Suprapubic skin (tissue), 4 donors: ENCODE measurements at regions not wholly inside any gene's neighbourhood (a gene's known extent, or its start where the extent isn't known, plus 50 kb on each side); places are given as distances from the start of the nearest gene placed in this dataset.

ENCODE experiments used
- DNase-seq, 2 donors: peaks; one replicate each; pipeline ENCODE4 v3.0.0-alpha.2; 2019; ENCODE audit warnings: low spot score in 2 of 2
- H3K27ac ChIP-seq: fragments of 200-600 bp; sonication (generic); one replicate; pipeline ENCODE4 v1.5.1; 2019
- H3K27me3 ChIP-seq: fragments of 200-600 bp; sonication (generic); one replicate; pipeline ENCODE4 v1.5.1; 2019
- H3K36me3 ChIP-seq: fragments of 200-600 bp; sonication (generic); one replicate; pipeline ENCODE4 v1.5.1; 2019
- H3K4me1 ChIP-seq: fragments of 200-600 bp; sonication (generic); one replicate; pipeline ENCODE4 v1.5.1; 2019
- H3K4me3 ChIP-seq: fragments of 200-600 bp; sonication (generic); one replicate; pipeline ENCODE4 v1.5.1; 2019; ENCODE audit warnings: mild to moderate bottlenecking
- H3K9me3 ChIP-seq: fragments of 200-600 bp; sonication (generic); one replicate; pipeline ENCODE4 v1.5.1; 2019
- CTCF ChIP-seq, 2 donors: fragments of 200-600 bp in 1 of 2; fragments of 450-650 bp in 1 of 2; sonication (generic) in 1 of 2; IDR thresholded peaks; one replicate each; pipeline ENCODE4 v1.5.1; 2016 to 2019; ENCODE audit warnings: antibody characterized with exemption in 2 of 2, mild to moderate bottlenecking in 1 of 2, moderate library complexity in 1 of 2
- EP300 ChIP-seq: sonication (generic); formaldehyde crosslinking; IDR thresholded peaks from one replicate; pipeline ENCODE4 v1.6.1; 2017; ENCODE audit warnings: antibody characterized with exemption
- POLR2A ChIP-seq, 2 donors: fragments of 450-650 bp; IDR thresholded peaks; one replicate each; pipeline ENCODE4 v1.6.1; 2017; ENCODE audit warnings: antibody characterized with exemption in 2 of 2, mild to moderate bottlenecking in 2 of 2, moderate library complexity in 2 of 2
- POLR2AphosphoS5 ChIP-seq, 3 donors: sonication (generic); formaldehyde crosslinking; IDR thresholded peaks; one replicate each; pipeline ENCODE4 v1.6.1; 2017; ENCODE audit warnings: antibody characterized with exemption in 3 of 3
- WGBS: methylation state at CpG from one replicate; pipeline ENCODE4 v1.1.5; 2018; 5-methylcytosine and 5-hydroxymethylcytosine counted together

- TF ChIP-seq CTCF (IDR thresholded peaks at IDR 0.05) (no peak), POLR2AphosphoS5 (IDR thresholded peaks at IDR 0.05) (no peak), EP300 (no peak), POLR2A (IDR thresholded peaks at IDR 0.05) (no peak)
- peaks cover 10% of the 10 kb centered on the region for H3K4me1 ChIP-seq
- no peaks in the 10 kb centered on the region for H3K27me3 ChIP-seq
- H3K9me3 ChIP-seq: no peaks in the 10 kb centered on the region
- DNase-seq: no peak
- no peaks in the 10 kb centered on the region for H3K36me3 ChIP-seq
- 93% methylated on average over 3 of the region's 3 CpGs for WGBS
- no peak overlapping the region for H3K27ac ChIP-seq
- no peak overlapping the region for H3K4me3 ChIP-seq
These were observed 125.6 kb upstream of the MARCKS start for GRCh38 chr6:113731541-113731940.

GRCh38 chr6:113732384-113732966 is 124.7 kb upstream of the MARCKS start:
- 41% methylated on average over 4 of the region's 4 CpGs for WGBS
- Histone ChIP-seq H3K4me1 (peaks cover 10% of the 10 kb centered on the region), H3K9me3 (no peaks in the 10 kb centered on the region), H3K4me3 (no peak overlapping the region), H3K27ac (no peak overlapping the region), H3K27me3 (no peaks in the 10 kb centered on the region), H3K36me3 (no peaks in the 10 kb centered on the region)
- no peak for TF ChIP-seq POLR2AphosphoS5 (IDR thresholded peaks at IDR 0.05)
- no peak for TF ChIP-seq CTCF (IDR thresholded peaks at IDR 0.05)
- no peak for TF ChIP-seq EP300
- no peak for TF ChIP-seq POLR2A (IDR thresholded peaks at IDR 0.05)
- no peak for DNase-seq

GRCh38 chr6:113733381-113733780 is 123.8 kb upstream of the MARCKS start:
- Histone ChIP-seq H3K27ac (no peak overlapping the region), H3K36me3 (no peaks in the 10 kb centered on the region), H3K4me1 (peaks cover 10% of the 10 kb centered on the region), H3K9me3 (no peaks in the 10 kb centered on the region), H3K27me3 (no peaks in the 10 kb centered on the region), H3K4me3 (no peak overlapping the region)
- TF ChIP-seq EP300 (no peak), POLR2AphosphoS5 (IDR thresholded peaks at IDR 0.05) (no peak), POLR2A (IDR thresholded peaks at IDR 0.05) (no peak), CTCF (IDR thresholded peaks at IDR 0.05) (no peak)
- no peak for DNase-seq
- 64% methylated on average over 3 of the region's 3 CpGs for WGBS

- 43% methylated on average over 3 of the region's 3 CpGs for WGBS
These were observed 122.2 kb upstream of the MARCKS start for GRCh38 chr6:113734982-113735381.

GRCh38 chr6:113735491-113735890 is 121.7 kb upstream of the MARCKS start:
- TF ChIP-seq CTCF (IDR thresholded peaks at IDR 0.05) (no peak), POLR2AphosphoS5 (IDR thresholded peaks at IDR 0.05) (no peak), POLR2A (IDR thresholded peaks at IDR 0.05) (no peak), EP300 (no peak)
- Histone ChIP-seq H3K27me3 (no peaks in the 10 kb centered on the region), H3K4me3 (no peak overlapping the region), H3K36me3 (no peaks in the 10 kb centered on the region), H3K27ac (no peak overlapping the region), H3K9me3 (no peaks in the 10 kb centered on the region), H3K4me1 (peaks cover 10% of the 10 kb centered on the region)
- no peak for DNase-seq
- 57% methylated on average over 3 of the region's 3 CpGs for WGBS

More at GRCh38 chr6:113734982-113735381, 122.2 kb upstream of the MARCKS start:
- Histone ChIP-seq H3K36me3 (no peaks in the 10 kb centered on the region), H3K27ac (no peak overlapping the region), H3K4me1 (peaks cover 10% of the 10 kb centered on the region), H3K9me3 (no peaks in the 10 kb centered on the region), H3K27me3 (no peaks in the 10 kb centered on the region), H3K4me3 (no peak overlapping the region)
- no peak for DNase-seq
- TF ChIP-seq POLR2AphosphoS5 (IDR thresholded peaks at IDR 0.05) (no peak), POLR2A (IDR thresholded peaks at IDR 0.05) (no peak), EP300 (no peak), CTCF (IDR thresholded peaks at IDR 0.05) (no peak)
